Hindlimb muscle (tissue), 1 donor: ENCODE measurements at regions not wholly inside any gene's neighbourhood (a gene's known extent, or its start where the extent isn't known, plus 50 kb on each side); places are given as distances from the start of the nearest gene placed in this dataset.

Experiments used
- DNase-seq: peaks from one replicate; pipeline ENCODE4 v3.0.0-alpha.2; 2013

DNA sequence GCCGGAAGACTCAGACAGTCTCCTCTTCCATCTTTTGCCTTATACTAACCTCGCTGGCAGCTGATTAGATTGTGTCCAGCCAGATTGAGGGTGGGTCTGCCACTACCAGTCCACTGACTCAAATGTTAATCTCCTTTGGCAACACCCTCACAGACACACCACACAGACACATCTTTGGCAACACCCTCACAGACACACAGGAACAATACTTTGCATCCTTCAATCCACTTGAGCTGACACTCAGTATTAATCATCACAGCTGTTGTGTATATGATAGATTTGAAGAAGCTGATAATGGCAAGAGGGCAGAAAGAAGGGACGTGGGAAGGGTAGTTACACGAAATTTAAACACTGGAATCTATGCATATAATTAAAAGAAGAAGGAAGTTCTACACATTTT is 139.5 kb downstream of the ANKRD50 start:
- no peak for DNase-seq

DNA sequence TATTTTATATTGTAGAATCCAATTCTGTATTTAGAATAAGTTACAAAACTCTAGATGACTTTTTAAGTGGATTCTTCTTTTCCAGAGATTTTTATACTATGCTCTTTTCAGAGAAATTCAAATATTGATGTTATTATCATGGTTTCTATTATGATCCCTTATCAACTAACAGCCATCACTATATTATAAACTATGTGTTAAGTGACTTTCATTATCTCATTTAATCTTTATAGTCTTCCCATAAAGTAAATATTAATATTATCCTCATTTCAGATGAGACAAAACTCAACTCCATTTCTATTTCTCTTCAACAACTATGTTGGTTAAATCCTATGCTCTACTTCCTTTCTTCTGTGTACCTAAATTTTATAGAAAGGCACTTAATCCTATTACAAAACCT is 132.6 kb downstream of the ANKRD50 start:
- DNase-seq, result no peak

DNA sequence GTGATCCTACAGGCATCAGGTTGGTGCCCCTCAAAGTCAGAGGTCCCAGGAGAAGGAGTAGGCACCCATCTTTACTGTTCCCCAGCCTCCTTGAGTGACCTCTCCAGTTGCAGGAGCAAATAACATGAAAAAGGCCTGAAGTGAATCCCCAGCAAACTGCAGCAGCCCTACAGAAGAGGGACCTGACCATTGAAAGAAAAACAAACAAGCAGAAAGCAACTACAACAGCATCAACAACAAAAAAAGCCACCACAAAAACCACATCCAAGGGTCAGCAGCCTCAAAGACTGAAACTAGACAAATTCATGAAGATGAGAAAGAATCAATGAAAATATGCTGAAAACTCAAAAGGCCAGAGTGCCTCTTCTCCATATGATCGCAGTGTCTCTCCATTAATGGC is 128.7 kb downstream of the ANKRD50 start:
- DNase-seq, result no peak

DNA sequence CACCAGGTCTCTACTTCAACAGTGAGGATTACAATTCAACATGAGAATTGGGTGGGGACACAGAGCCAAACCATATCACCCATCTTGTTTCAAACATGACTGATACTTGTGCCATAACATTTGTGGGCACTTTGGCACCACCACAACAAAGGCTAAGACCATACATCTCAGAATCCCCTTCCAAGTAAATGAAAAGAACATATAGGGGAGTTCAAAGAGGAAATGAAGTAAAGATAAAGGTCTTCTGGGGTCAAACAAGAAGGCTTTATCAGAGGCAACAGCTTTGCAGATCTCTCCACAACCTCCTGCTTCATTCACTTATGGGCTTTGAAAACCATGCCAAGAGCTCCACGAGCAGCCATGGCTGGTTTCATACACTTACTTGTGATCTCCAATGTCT is 122.7 kb downstream of the ANKRD50 start:
- DNase-seq, result no peak

DNA sequence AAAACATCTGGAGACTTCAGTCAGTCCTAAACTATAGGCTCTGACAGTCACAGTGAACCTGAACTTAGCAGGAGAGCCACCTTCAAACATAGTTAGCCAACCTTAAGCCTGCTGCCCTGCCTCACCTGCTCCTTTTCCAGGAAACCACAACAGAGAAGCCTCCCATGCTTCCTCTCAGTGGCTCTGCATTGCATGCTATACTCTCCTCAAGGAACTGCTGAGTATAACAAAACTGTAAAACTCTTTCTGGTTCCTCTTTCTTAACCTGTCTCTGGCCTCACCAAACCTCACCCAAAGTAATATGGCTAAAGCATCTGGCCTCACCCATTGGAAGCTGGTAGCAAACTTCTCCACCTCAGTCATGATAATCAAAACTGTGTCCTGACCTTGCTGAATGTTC is 122.1 kb downstream of the ANKRD50 start:
- no peak for DNase-seq

DNA sequence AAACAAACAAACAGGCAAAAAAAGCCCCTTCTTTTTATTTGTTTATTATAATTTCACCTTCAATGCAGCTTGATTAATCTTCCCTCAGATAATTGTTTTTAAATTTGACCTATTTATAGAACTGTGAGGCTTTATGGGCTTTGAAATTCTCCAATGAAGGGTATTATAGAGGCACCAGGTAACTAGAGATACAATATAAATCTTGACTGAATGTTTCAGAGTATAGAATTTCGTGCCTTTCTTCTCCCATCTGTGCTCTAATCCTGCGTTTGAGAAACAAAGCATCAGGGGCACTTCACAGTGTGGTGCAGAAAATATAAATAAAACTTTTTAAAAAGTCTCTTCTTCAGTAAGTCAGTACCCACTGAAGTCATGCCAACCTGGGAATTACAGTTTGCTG is 120.9 kb downstream of the ANKRD50 start:
- no peak for DNase-seq

DNA sequence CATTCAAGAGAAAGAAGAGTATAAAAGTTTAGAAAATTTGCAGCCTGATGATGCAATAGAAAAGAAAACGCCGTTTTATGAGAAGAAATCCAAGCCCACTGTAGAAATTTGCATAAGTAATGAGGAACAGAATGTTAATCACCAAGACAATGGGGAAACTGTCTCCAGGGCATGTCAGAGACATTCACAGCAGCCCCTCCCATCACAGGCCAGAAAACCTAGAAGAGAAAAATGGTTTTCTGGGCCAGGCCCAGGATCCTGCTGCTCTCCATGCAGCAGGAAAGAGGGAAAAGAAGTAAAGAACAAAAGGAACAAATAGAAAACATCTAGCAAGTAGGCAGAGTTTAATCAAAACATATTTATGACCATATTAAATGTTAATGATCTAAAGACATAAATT is 119.0 kb downstream of the ANKRD50 start:
- DNase-seq, result no peak

DNA sequence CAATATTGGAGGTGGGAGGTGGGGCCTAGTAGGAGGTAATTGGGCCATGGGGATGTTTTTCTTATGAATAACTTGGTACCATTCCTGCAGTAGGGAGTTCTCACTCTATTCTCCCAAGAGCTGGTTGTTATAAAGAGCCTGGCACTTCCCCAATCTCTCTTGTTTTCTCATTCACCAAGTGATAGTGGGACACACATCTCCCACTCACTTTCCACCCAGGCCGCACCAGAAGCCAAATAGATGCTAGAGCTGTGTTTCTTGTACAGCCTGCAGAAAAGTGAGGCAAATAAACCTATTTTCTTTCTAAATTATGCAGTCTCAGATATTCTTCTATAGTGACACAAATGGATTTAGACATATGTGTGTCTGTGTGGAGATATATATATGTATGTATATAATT is 117.6 kb downstream of the ANKRD50 start:
- DNase-seq, result no peak

DNA sequence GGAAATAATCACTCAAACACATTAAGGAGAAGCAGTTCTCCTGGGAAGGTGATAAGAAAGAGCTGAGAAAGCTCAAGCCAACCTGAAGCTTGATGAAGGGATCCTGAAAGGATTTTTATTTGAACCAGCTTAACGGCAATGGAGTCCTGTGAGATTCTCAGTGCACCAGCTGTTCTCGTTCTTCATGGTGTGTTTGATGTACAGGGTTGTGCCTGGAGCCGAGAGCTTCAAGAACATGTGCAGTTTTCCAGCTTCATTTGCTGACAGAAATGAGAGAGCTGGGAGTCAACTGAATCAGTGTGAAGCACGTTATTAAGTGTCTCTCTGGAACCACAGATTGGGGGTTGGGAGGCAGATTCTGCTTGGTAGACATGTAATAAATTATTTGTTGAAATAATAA is 115.7 kb downstream of the ANKRD50 start:
- DNase-seq, result no peak

DNA sequence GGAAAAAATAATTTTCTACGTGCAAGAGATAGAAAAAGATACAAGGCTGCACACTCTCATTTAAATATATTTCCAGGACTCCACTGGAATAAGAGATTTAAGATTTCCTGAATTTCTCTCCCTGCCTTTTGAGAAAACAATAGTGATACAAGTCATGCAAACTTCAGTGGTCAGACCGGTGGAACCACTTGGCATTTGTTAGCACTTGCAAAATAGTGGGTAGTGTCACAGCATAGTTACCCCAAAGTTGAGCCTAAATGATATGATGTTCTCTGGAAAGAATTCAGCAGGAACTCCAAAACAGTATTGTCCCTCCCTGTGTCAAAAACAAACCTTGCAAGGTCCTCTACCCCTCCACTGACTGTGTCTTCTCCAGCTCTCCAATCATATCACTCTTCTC is 102.3 kb downstream of the ANKRD50 start:
- DNase-seq, result no peak
